SU-DHL-6 (cell line): ENCODE measurements at regions not wholly inside any gene's neighbourhood (a gene's known extent, or its start where the extent isn't known, plus 50 kb on each side); places are given as distances from the start of the nearest gene placed in this dataset.

Experiments used
- H2AFZ ChIP-seq: fragments of 200-600 bp; sonication (generic); 2 replicates; pipeline ENCODE4 v1.6.1; 2014; ENCODE audit warnings: low read depth, mild to moderate bottlenecking, moderate library complexity, mixed read lengths, antibody characterized with exemption, low read length; ENCODE audit not compliant: severe bottlenecking
- H3F3A ChIP-seq: fragments of 200-600 bp; shearing (Covaris generic); 2 replicates; pipeline ENCODE4 v1.6.0; 2016; ENCODE audit warnings: antibody characterized with exemption, mild to moderate bottlenecking; ENCODE audit not compliant: insufficient read depth
- H3K27ac ChIP-seq: fragments of 200-600 bp; sonication (generic); 2 replicates; pipeline ENCODE4 v1.5.1; 2016; ENCODE audit warnings: low read depth, mild to moderate bottlenecking, low read length, moderate library complexity, mixed read lengths
- H3K27me3 ChIP-seq: fragments of 200-600 bp; sonication (generic), shearing (Covaris generic); 2 replicates; pipeline ENCODE4 v1.6.0; 2014; ENCODE audit warnings: mild to moderate bottlenecking, low read length
- H3K36me3 ChIP-seq: fragments of 200-600 bp; sonication (generic); 2 replicates; pipeline ENCODE4 v1.6.1; 2014; ENCODE audit warnings: mild to moderate bottlenecking, low read length, mixed read lengths
- H3K4me2 ChIP-seq: fragments of 300-600, 200-600 bp; shearing (Covaris generic), sonication (generic); 2 replicates; pipeline ENCODE4 v1.6.0; 2014; ENCODE audit warnings: low read length, low read depth, mild to moderate bottlenecking; ENCODE audit not compliant: poor library complexity, severe bottlenecking
- H3K4me3 ChIP-seq: fragments of 200-600 bp; sonication (generic); 2 replicates; pipeline ENCODE4 v1.5.1; 2014; ENCODE audit warnings: antibody characterized with exemption, low read length, mild to moderate bottlenecking, mixed read lengths; ENCODE audit not compliant: insufficient read depth, poor library complexity, severe bottlenecking
- H3K79me2 ChIP-seq: fragments of 200-600 bp; sonication (generic); 2 replicates; pipeline ENCODE4 v1.6.1; 2014; ENCODE audit warnings: mild to moderate bottlenecking, low read length, moderate library complexity; ENCODE audit not compliant: insufficient read depth
- H3K9ac ChIP-seq: fragments of 200-600 bp; sonication (generic); 2 replicates; pipeline ENCODE4 v1.7.0; 2014; ENCODE audit warnings: mild to moderate bottlenecking, low read length
- H3K9me2 ChIP-seq: fragments of 200-600 bp; sonication (generic); replicated peaks from 2 replicates; pipeline ENCODE4 v1.6.1; 2014; ENCODE audit warnings: low read length; ENCODE audit not compliant: insufficient read depth
- H3K9me3 ChIP-seq: fragments of 200-600 bp; sonication (generic); 2 replicates; pipeline ENCODE4 v1.6.1; 2014; ENCODE audit warnings: low read length, mixed read lengths; ENCODE audit not compliant: insufficient read depth
- H4K20me1 ChIP-seq: fragments of 200-600 bp; sonication (generic); 2 replicates; pipeline ENCODE4 v1.6.1; 2014; ENCODE audit warnings: low read depth, mild to moderate bottlenecking, antibody characterized with exemption, low read length, moderate library complexity, mixed read lengths
- EZH2phosphoT487 ChIP-seq: fragments of 200-600 bp; sonication (generic), shearing (Covaris generic); conservative IDR thresholded peaks from 2 replicates; pipeline ENCODE4 v1.6.1; 2018; ENCODE audit warnings: mild to moderate bottlenecking, antibody characterized with exemption, low read length, moderate library complexity, mixed read lengths
- TF ChIP-seq, protein P1 (sequence below): fragments of 200-600 bp; sonication (generic); IDR thresholded peaks from one replicate; pipeline ENCODE4 v1.5.1; 2017; ENCODE audit warnings: antibody characterized with exemption, mild to moderate bottlenecking, low read length, moderate library complexity; ENCODE audit not compliant: insufficient read depth, poor library complexity, severe bottlenecking

- Histone ChIP-seq H4K20me1 (no peaks in the 10 kb centered on the region), H3K4me3 (no peak overlapping the region), H3K9ac (no peak overlapping the region), H3K27me3 (no peaks in the 10 kb centered on the region), H3K4me2 (no peak overlapping the region), H3K9me3 (no peaks in the 10 kb centered on the region), H3K9me2 (no peaks in the 10 kb centered on the region), H3K27ac (no peak overlapping the region), H2AFZ (no peak overlapping the region), H3K36me3 (no peaks in the 10 kb centered on the region), H3F3A (no peaks in the 10 kb centered on the region), H3K79me2 (no peaks in the 10 kb centered on the region)
- TF ChIP-seq EZH2phosphoT487: no peak
- TF ChIP-seq, protein P1, sequence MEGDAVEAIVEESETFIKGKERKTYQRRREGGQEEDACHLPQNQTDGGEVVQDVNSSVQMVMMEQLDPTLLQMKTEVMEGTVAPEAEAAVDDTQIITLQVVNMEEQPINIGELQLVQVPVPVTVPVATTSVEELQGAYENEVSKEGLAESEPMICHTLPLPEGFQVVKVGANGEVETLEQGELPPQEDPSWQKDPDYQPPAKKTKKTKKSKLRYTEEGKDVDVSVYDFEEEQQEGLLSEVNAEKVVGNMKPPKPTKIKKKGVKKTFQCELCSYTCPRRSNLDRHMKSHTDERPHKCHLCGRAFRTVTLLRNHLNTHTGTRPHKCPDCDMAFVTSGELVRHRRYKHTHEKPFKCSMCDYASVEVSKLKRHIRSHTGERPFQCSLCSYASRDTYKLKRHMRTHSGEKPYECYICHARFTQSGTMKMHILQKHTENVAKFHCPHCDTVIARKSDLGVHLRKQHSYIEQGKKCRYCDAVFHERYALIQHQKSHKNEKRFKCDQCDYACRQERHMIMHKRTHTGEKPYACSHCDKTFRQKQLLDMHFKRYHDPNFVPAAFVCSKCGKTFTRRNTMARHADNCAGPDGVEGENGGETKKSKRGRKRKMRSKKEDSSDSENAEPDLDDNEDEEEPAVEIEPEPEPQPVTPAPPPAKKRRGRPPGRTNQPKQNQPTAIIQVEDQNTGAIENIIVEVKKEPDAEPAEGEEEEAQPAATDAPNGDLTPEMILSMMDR: no peak
These were observed 357.1 kb downstream of the LMO7 start for GRCh38 chr13:75993241-75993640.

DNA sequence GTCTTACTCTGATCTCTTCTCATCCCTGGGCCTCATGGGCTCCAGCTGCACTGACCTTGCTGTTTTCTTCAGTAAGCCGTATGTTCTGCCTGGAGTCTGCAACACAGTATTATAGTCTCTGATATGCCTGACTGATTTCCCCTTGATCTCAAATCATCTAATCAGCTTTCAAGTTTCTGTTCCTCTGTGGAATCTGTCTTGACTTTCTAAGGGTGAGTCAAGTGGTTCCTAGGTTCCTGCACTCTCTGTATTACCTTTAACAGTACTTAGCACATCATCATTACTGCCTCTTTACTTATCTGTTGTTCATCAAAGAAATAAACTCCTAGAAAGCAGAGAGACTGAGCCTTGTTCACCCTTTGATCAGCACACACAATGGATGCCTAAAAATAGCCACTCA lies 350.7 kb downstream of the LMO7 start:
- no peak overlapping the region for H2AFZ ChIP-seq

DNA sequence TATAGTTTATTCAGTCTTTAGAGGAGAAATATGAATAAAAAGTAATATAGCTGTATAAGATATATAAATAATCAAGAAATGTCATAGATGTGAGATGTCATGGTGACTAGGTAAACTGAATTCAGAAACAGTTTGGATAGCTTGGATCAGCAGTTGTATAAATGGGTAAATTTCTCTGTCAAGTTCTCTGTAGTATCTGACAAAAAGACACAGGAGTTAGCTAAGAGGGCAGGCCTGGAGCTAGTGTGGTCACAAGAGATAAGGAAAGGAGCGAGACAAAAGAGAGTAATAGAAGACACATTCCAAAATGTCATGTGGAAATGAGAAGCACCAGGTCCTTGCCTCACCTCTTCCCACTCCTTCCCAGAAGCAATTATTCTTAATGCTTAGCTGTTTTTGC lies 349.0 kb downstream of the LMO7 start:
- Histone ChIP-seq H3K36me3 (no peaks in the 10 kb centered on the region), H3K9me2 (no peaks in the 10 kb centered on the region), H3K27me3 (no peaks in the 10 kb centered on the region), H3K9me3 (no peaks in the 10 kb centered on the region), H3K4me3 (no peak overlapping the region), H2AFZ (no peak overlapping the region), H3K79me2 (no peaks in the 10 kb centered on the region), H4K20me1 (no peaks in the 10 kb centered on the region), H3K4me2 (no peak overlapping the region), H3K9ac (no peak overlapping the region), H3K27ac (no peak overlapping the region), H3F3A (no peaks in the 10 kb centered on the region)
- TF ChIP-seq EZH2phosphoT487: no peak
- TF ChIP-seq, protein P1: no peak

More for the DNA sequence above, 350.7 kb downstream of the LMO7 start:
- TF ChIP-seq EZH2phosphoT487: no peak
- TF ChIP-seq, protein P1: no peak
- Histone ChIP-seq H3K4me2 (no peak overlapping the region), H3K27me3 (no peaks in the 10 kb centered on the region), H3K4me3 (no peak overlapping the region), H4K20me1 (no peaks in the 10 kb centered on the region), H3K9me2 (no peaks in the 10 kb centered on the region), H3K9me3 (no peaks in the 10 kb centered on the region), H3K36me3 (no peaks in the 10 kb centered on the region), H3K9ac (no peak overlapping the region), H3K27ac (no peak overlapping the region), H3K79me2 (no peaks in the 10 kb centered on the region), H3F3A (no peaks in the 10 kb centered on the region)
